GM21723 (cell line): ENCODE measurements at regions not wholly inside any gene's neighbourhood (a gene's known extent, or its start where the extent isn't known, plus 50 kb on each side); places are given as distances from the start of the nearest gene placed in this dataset.
A peak's percentile ranks its signal among the peaks of the same experiment; 100 is the strongest.

ENCODE experiments used
- ATAC-seq: cut with Tn5 transposase; IDR thresholded peaks from one replicate; pipeline ENCODE4 v1.9.1; 2021; ENCODE audit warnings: mild to moderate bottlenecking, moderate library complexity; ENCODE audit not compliant: unreplicated experiment

GRCh38 chr10:76667408-76668370, 969.9 kb downstream of the KCNMA1 start:
- no peak for ATAC-seq

GRCh38 chr10:76666891-76667290, 970.7 kb downstream of the KCNMA1 start:
- no peak for ATAC-seq

- ATAC-seq = no peak
Measured at GRCh38 chr10:76665029-76665428, 972.6 kb downstream of the KCNMA1 start.

- peak; percentile 60 for ATAC-seq
Measured at GRCh38 chr10:76657337-76658012, 980.1 kb downstream of the KCNMA1 start.

GRCh38 chr10:76651154-76651553, 986.5 kb downstream of the KCNMA1 start:
- no peak for ATAC-seq

- ATAC-seq = no peak
Measured at GRCh38 chr10:76649723-76650127, 987.9 kb downstream of the KCNMA1 start.

- ATAC-seq = no peak
Measured at GRCh38 chr10:76649254-76649653, 988.4 kb downstream of the KCNMA1 start.

GRCh38 chr10:76647301-76647700, 990.3 kb downstream of the KCNMA1 start:
- ATAC-seq = no peak

GRCh38 chr10:76645341-76645740, 992.3 kb downstream of the KCNMA1 start:
- no peak for ATAC-seq

- no peak for ATAC-seq
Measured at GRCh38 chr10:76644476-76644875, 993.1 kb downstream of the KCNMA1 start.

GRCh38 chr10:76643511-76643911, 994.1 kb downstream of the KCNMA1 start:
- ATAC-seq = no peak

GRCh38 chr10:76642358-76642757, 995.2 kb downstream of the KCNMA1 start:
- no peak for ATAC-seq

- no peak for ATAC-seq
Measured at GRCh38 chr10:76641215-76641614, 996.4 kb downstream of the KCNMA1 start.

GRCh38 chr10:76640806-76641205, 996.8 kb downstream of the KCNMA1 start:
- ATAC-seq = no peak

GRCh38 chr10:76632767-76633051, 1004.9 kb downstream of the KCNMA1 start:
- ATAC-seq = no peak

GRCh38 chr10:76631884-76632766, 1005.5 kb downstream of the KCNMA1 start:
- no peak for ATAC-seq

GRCh38 chr10:76631036-76631670, 1006.5 kb downstream of the KCNMA1 start:
- ATAC-seq = no peak

GRCh38 chr10:76628801-76629200, 1008.8 kb downstream of the KCNMA1 start:
- no peak for ATAC-seq

- no peak for ATAC-seq
Measured at GRCh38 chr10:76626386-76626785, 1011.2 kb downstream of the KCNMA1 start.

- peak; percentile 97 for ATAC-seq
Measured at GRCh38 chr10:76624470-76624869, 1013.1 kb downstream of the KCNMA1 start.
